ENCODE measurements at regions not wholly inside any gene's neighbourhood (a gene's known extent, or its start where the extent isn't known, plus 50 kb on each side); places are given as distances from the start of the nearest gene placed in this dataset.

GRCh38 chr7:91777522-91777921, 103.0 kb downstream of the MTERF1 start:
- TF ChIP-seq CTCF (IDR thresholded peaks at IDR 0.05; ENCODE audit: insufficient read depth, low read length, poor library complexity, severe bottlenecking) (no peak), EZH2phosphoT487 (conservative IDR thresholded peaks at IDR 0.05; ENCODE audit: low read length) (no peak)

All from SU-DHL-6 (cell line).